GM20000 (cell line): ENCODE measurements at regions not wholly inside any gene's neighbourhood (a gene's known extent, or its start where the extent isn't known, plus 50 kb on each side); places are given as distances from the start of the nearest gene placed in this dataset.

Source experiments
- DNase-seq: peaks from one replicate; pipeline ENCODE4 v3.0.0; 2012; ENCODE audit warnings: low spot score
- CTCF ChIP-seq: IDR thresholded peaks from 2 replicates; pipeline ENCODE4 v1.5.1; 2012; ENCODE audit warnings: mild to moderate bottlenecking, control low read depth; ENCODE audit errors: extremely low read depth, missing control alignments

GRCh38 chr2:129481306-129482219 lies 497.9 kb upstream of the RAB6C start:
- TF ChIP-seq CTCF, result no peak
- DNase-seq, result no peak

- TF ChIP-seq CTCF, result no peak
- DNase-seq, result no peak
Observed at GRCh38 chr2:129482626-129483025, 496.8 kb upstream of the RAB6C start.

- no peak for TF ChIP-seq CTCF
- DNase-seq, result no peak
Observed at GRCh38 chr2:129483366-129483765, 496.1 kb upstream of the RAB6C start.

GRCh38 chr2:129484999-129485897 lies 494.2 kb upstream of the RAB6C start:
- TF ChIP-seq CTCF, result no peak
- DNase-seq, result no peak

GRCh38 chr2:129488376-129488775 lies 491.1 kb upstream of the RAB6C start:
- DNase-seq, result no peak
- TF ChIP-seq CTCF, result no peak

- TF ChIP-seq CTCF, result no peak
- no peak for DNase-seq
Observed at GRCh38 chr2:129490641-129491040, 488.8 kb upstream of the RAB6C start.

- TF ChIP-seq CTCF, result no peak
- DNase-seq, result no peak
Observed at GRCh38 chr2:129491308-129491707, 488.2 kb upstream of the RAB6C start.
